ENCODE measurements at regions not wholly inside any gene's neighbourhood (a gene's known extent, or its start where the extent isn't known, plus 50 kb on each side); places are given as distances from the start of the nearest gene placed in this dataset.
A peak's percentile ranks its signal among the peaks of the same experiment; 100 is the strongest.

- no CpG with 5 or more reads among the region's 1 CpG for WGBS (ENCODE audit: insufficient coverage)
- Histone ChIP-seq H3K9ac (ENCODE audit: insufficient read depth, low read length, poor library complexity, severe bottlenecking) (no peak overlapping the region), H3K36me3 (replicated peaks in 1 of 2; ENCODE audit: control insufficient read depth in 1 of 2, insufficient read depth in 2 of 2, low read length in 2 of 2) (no peaks in the 10 kb centered on the region), H3K4me3 (replicated peaks in 1 of 3; ENCODE audit: low read depth in 2 of 3, low read length in 3 of 3) (no peak overlapping the region), H3K79me2 (ENCODE audit: insufficient read depth, low read length) (no peaks in the 10 kb centered on the region), H3K4me2 (replicated peaks; ENCODE audit: extremely low read depth, low read length, poor library complexity, severe bottlenecking) (no peak overlapping the region), H2AFZ (ENCODE audit: insufficient read depth, low read depth, low read length, poor library complexity, severe bottlenecking) (no peak overlapping the region), H3K9me3 (replicated peaks in 1 of 2; ENCODE audit: control insufficient read depth in 1 of 2, insufficient read depth in 1 of 2, low read length in 2 of 2) (no peaks in the 10 kb centered on the region), H4K20me1 (ENCODE audit: insufficient read depth, low read length) (no peaks in the 10 kb centered on the region), H3K4me1 (ENCODE audit: control insufficient read depth in 1 of 2, insufficient read depth in 2 of 2, low read length in 2 of 2) (no peaks in the 10 kb centered on the region), H3K27ac (ENCODE audit: low read depth in 1 of 2, low read length in 2 of 2) (no peak overlapping the region), H3K27me3 (ENCODE audit: control insufficient read depth in 2 of 2, insufficient read depth in 2 of 2, low read length in 2 of 2) (no peaks in the 10 kb centered on the region)
- Mint-ChIP-seq H3K4me1 (no peaks in the 10 kb centered on the region), H3K36me3 (no peaks in the 10 kb centered on the region), H3K27me3 (ENCODE audit: low read depth in 3 of 3) (peaks cover 0 to 3% (median 2%) of the 10 kb centered on the region in 3 donors), H3K27ac (no peak overlapping the region), H3K4me3 (no peak overlapping the region), H3K9me3 (peaks cover 0 to 3% (median 0%) of the 10 kb centered on the region in 7 donors)
- peak in 1 of 3 donors; percentile 1 for DNase-seq
- intact Hi-C loops (cut with micrococcal nuclease), result no loop called here
- TF ChIP-seq CTCF (IDR thresholded peaks at IDR 0.05), result peak; percentile 18
Observed at GRCh38 chr21:27564684-27565301, 597.9 kb upstream of the ADAMTS5 start.

- no peak overlapping the region for H3K9ac ChIP-seq (ENCODE audit: insufficient read depth, low read length, poor library complexity, severe bottlenecking)
- no peak for TF ChIP-seq CTCF (IDR thresholded peaks at IDR 0.05)
- Mint-ChIP-seq H3K36me3 (no peaks in the 10 kb centered on the region), H3K9me3 (peaks cover 0 to 3% (median 0%) of the 10 kb centered on the region in 7 donors), H3K27ac (no peak overlapping the region), H3K4me3 (no peak overlapping the region), H3K4me1 (no peaks in the 10 kb centered on the region), H3K27me3 (ENCODE audit: low read depth in 3 of 3) (peaks cover 0 to 3% (median 2%) of the 10 kb centered on the region in 3 donors)
- no peaks in the 10 kb centered on the region for H4K20me1 ChIP-seq (ENCODE audit: insufficient read depth, low read length)
- DNase-seq, result no peak
- WGBS (ENCODE audit: insufficient coverage), result 100% methylated on average over 2 of the region's 6 CpGs
- no peak overlapping the region for H3K4me3 ChIP-seq (replicated peaks in 1 of 3; ENCODE audit: low read depth in 2 of 3, low read length in 3 of 3)
- no peaks in the 10 kb centered on the region for H3K27me3 ChIP-seq (ENCODE audit: control insufficient read depth in 2 of 2, insufficient read depth in 2 of 2, low read length in 2 of 2)
- H3K36me3 ChIP-seq (replicated peaks in 1 of 2; ENCODE audit: control insufficient read depth in 1 of 2, insufficient read depth in 2 of 2, low read length in 2 of 2), result no peaks in the 10 kb centered on the region
- no peak overlapping the region for H2AFZ ChIP-seq (ENCODE audit: insufficient read depth, low read depth, low read length, poor library complexity, severe bottlenecking)
- intact Hi-C loops (cut with micrococcal nuclease), result no loop called here
- H3K79me2 ChIP-seq (ENCODE audit: insufficient read depth, low read length), result no peaks in the 10 kb centered on the region
- H3K9me3 ChIP-seq (replicated peaks in 1 of 2; ENCODE audit: control insufficient read depth in 1 of 2, insufficient read depth in 1 of 2, low read length in 2 of 2), result no peaks in the 10 kb centered on the region
- H3K4me1 ChIP-seq (ENCODE audit: control insufficient read depth in 1 of 2, insufficient read depth in 2 of 2, low read length in 2 of 2), result no peaks in the 10 kb centered on the region
- no peak overlapping the region for H3K4me2 ChIP-seq (replicated peaks; ENCODE audit: extremely low read depth, low read length, poor library complexity, severe bottlenecking)
- H3K27ac ChIP-seq (ENCODE audit: low read depth in 1 of 2, low read length in 2 of 2), result no peak overlapping the region
Observed at GRCh38 chr21:27562303-27562702, 595.4 kb upstream of the ADAMTS5 start.
